GM18909 (cell line): ENCODE measurements at regions not wholly inside any gene's neighbourhood (a gene's known extent, or its start where the extent isn't known, plus 50 kb on each side); places are given as distances from the start of the nearest gene placed in this dataset.

Source experiments
- ATAC-seq: cut with Tn5 transposase; IDR thresholded peaks from one replicate; pipeline ENCODE4 v1.9.1; 2021; ENCODE audit warnings: mild to moderate bottlenecking; ENCODE audit not compliant: unreplicated experiment, poor library complexity

GRCh38 chr18:45403341-45404049 is 211.8 kb upstream of the SLC14A2 start:
- ATAC-seq: no peak

GRCh38 chr18:45408218-45408617 is 207.1 kb upstream of the SLC14A2 start:
- no peak for ATAC-seq

- no peak for ATAC-seq
Measured at GRCh38 chr18:45409971-45410370, 205.3 kb upstream of the SLC14A2 start.

- ATAC-seq: no peak
Measured at GRCh38 chr18:45412577-45412976, 202.7 kb upstream of the SLC14A2 start.

GRCh38 chr18:45413180-45413836 is 202.0 kb upstream of the SLC14A2 start:
- ATAC-seq: no peak

GRCh38 chr18:45415614-45416013 is 199.7 kb upstream of the SLC14A2 start:
- ATAC-seq: no peak

- no peak for ATAC-seq
Measured at GRCh38 chr18:45416168-45416567, 199.1 kb upstream of the SLC14A2 start.

- no peak for ATAC-seq
Measured at GRCh38 chr18:45417392-45417791, 197.9 kb upstream of the SLC14A2 start.

- no peak for ATAC-seq
Measured at GRCh38 chr18:45423659-45424058, 191.6 kb upstream of the SLC14A2 start.

GRCh38 chr18:45430041-45430440 is 185.2 kb upstream of the SLC14A2 start:
- no peak for ATAC-seq

GRCh38 chr18:45435810-45436209 is 179.5 kb upstream of the SLC14A2 start:
- no peak for ATAC-seq

GRCh38 chr18:45437366-45437765 is 177.9 kb upstream of the SLC14A2 start:
- ATAC-seq: no peak

GRCh38 chr18:45439851-45440645 is 175.2 kb upstream of the SLC14A2 start:
- no peak for ATAC-seq

GRCh38 chr18:45441110-45441847 is 174.0 kb upstream of the SLC14A2 start:
- no peak for ATAC-seq

- no peak for ATAC-seq
Measured at GRCh38 chr18:45444040-45444439, 171.2 kb upstream of the SLC14A2 start.

GRCh38 chr18:45447355-45448265 is 167.7 kb upstream of the SLC14A2 start:
- ATAC-seq: no peak

- ATAC-seq: no peak
Measured at GRCh38 chr18:45448871-45449270, 166.4 kb upstream of the SLC14A2 start.

- no peak for ATAC-seq
Measured at GRCh38 chr18:45449418-45450227, 165.7 kb upstream of the SLC14A2 start.
